HCT116 (cell line): ENCODE measurements at regions not wholly inside any gene's neighbourhood (a gene's known extent, or its start where the extent isn't known, plus 50 kb on each side); places are given as distances from the start of the nearest gene placed in this dataset.
"Not testable (repeated sequence)": the region's sequence is repeated elsewhere in the genome, so short reads cannot be mapped to it uniquely, and the experiment has no call there.

Experiments
- ATAC-seq: fragments of 200-7000 bp; cut with Tn5 transposase; 2 replicates; pipeline ENCODE4 v1.9.1; 2020; ENCODE audit warnings: mild to moderate bottlenecking, moderate library complexity
- BruUV-seq: library from RNA; stranded (reverse); fragments of 400-500 nt; replicated peaks from 2 replicates; lab custom pipeline; 2021; lab: Mats Ljungman, UMichigan
- CTCF ChIA-PET: fragments of 300-600 bp; sonication (Branson Sonifier 250); formaldehyde crosslinking; loops from one replicate; lab custom pipeline; 2021; ENCODE audit warnings: antibody characterized with exemption; lab: Charles Lee
- POLR2A ChIA-PET: fragments of 300-600, 350-600 bp; sonication (Branson Sonifier 250); formaldehyde crosslinking; loops from one replicate; lab custom pipeline; 2021; ENCODE audit warnings: antibody characterized with exemption; lab: Charles Lee
- RAD21 ChIA-PET, 2 experiments: fragments of 300-600 bp; sonication (Branson Sonifier 250); formaldehyde crosslinking; loops; one replicate each; lab custom pipeline; 2023; ENCODE audit warnings: low total read pairs in 2 of 2; ENCODE audit not compliant: uncharacterized antibody in 2 of 2, unreplicated experiment in 2 of 2, low non-redundant PET in 1 of 2; lab: Charles Lee
- DNase-seq: peaks from one replicate; pipeline ENCODE4 v3.0.0-alpha.2; 2010; ENCODE audit warnings: low read depth, low spot score
- H2AFZ ChIP-seq: fragments of 200-600 bp; shearing (Covaris generic), sonication (generic); 2 replicates; pipeline ENCODE4 v1.6.1; 2017; ENCODE audit warnings: low read depth, mixed run types, mixed read lengths, antibody characterized with exemption, low read length; ENCODE audit not compliant: poor library complexity, severe bottlenecking
- H3K27ac ChIP-seq: 2 replicates; pipeline ENCODE4 v1.5.1; 2012; ENCODE audit warnings: low read depth, low read length
- H3K27me3 ChIP-seq: fragments of 200-600 bp; sonication (generic); 2 replicates; pipeline ENCODE4 v1.6.1; 2016; ENCODE audit warnings: mixed run types, low read length, mixed read lengths; ENCODE audit not compliant: insufficient read depth
- H3K36me3 ChIP-seq, 2 experiments: fragments of 200-500 bp in 1 of 2; fragments of 200-600 bp in 1 of 2; sonication (Bioruptor generic) in 1 of 2; sonication (generic) in 1 of 2; 2 replicates each; pipeline versions ENCODE4 v1.5.1 to v1.6.1; 2014 to 2016; ENCODE audit warnings: low read length in 2 of 2, inconsistent platforms in 1 of 2, mixed read lengths in 1 of 2, mixed run types in 1 of 2; ENCODE audit not compliant: insufficient read depth in 2 of 2, control insufficient read depth in 1 of 2
- H3K4me1 ChIP-seq, 2 experiments: fragments of 200-600 bp in 1 of 2; sonication (generic) in 1 of 2; 2 replicates each; pipeline versions ENCODE4 v1.5.1 to v1.6.1; 2012 to 2017; ENCODE audit warnings: low read length in 2 of 2, inconsistent platforms in 1 of 2, mild to moderate bottlenecking in 1 of 2, mixed read lengths in 1 of 2, mixed run types in 1 of 2, moderate library complexity in 1 of 2; ENCODE audit not compliant: insufficient read depth in 2 of 2, control insufficient read depth in 1 of 2
- H3K4me2 ChIP-seq: fragments of 200-600 bp; sonication (generic); 2 replicates; pipeline ENCODE4 v1.6.1; 2017; ENCODE audit warnings: mixed run types, low read length, mixed read lengths
- H3K4me3 ChIP-seq, 2 experiments: fragments of 200-600 bp in 1 of 2; sonication (generic) in 1 of 2; replicated peaks in 1 of 2; 2 replicates each; pipeline ENCODE4 v1.5.1; 2011 to 2016; ENCODE audit warnings: low read length in 2 of 2, control low read depth in 1 of 2, low read depth in 1 of 2, mild to moderate bottlenecking in 1 of 2, mixed read lengths in 1 of 2, mixed run types in 1 of 2
- H3K79me2 ChIP-seq: fragments of 200-600 bp; sonication (generic); 2 replicates; pipeline ENCODE4 v1.6.1; 2017; ENCODE audit warnings: mild to moderate bottlenecking, mixed run types, low read length, moderate library complexity, mixed read lengths; ENCODE audit not compliant: insufficient read depth
- H3K9ac ChIP-seq: fragments of 200-600 bp; sonication (generic); 2 replicates; pipeline ENCODE4 v1.6.1; 2016; ENCODE audit warnings: low read length, mixed read lengths
- H3K9me2 ChIP-seq: fragments of 200-600 bp; sonication (generic), shearing (Covaris generic); 2 replicates; pipeline ENCODE4 v1.6.1; 2017; ENCODE audit warnings: mixed run types, mild to moderate bottlenecking, moderate library complexity; ENCODE audit not compliant: insufficient read depth
- H3K9me3 ChIP-seq, 2 experiments: fragments of 200-500 bp in 1 of 2; fragments of 200-600 bp in 1 of 2; sonication (Bioruptor generic) in 1 of 2; sonication (generic) in 1 of 2; 2 replicates each; pipeline ENCODE4 v1.6.1; 2014 to 2017; ENCODE audit warnings: low read length in 2 of 2, mixed read lengths in 2 of 2, inconsistent platforms in 1 of 2, low read depth in 1 of 2, mild to moderate bottlenecking in 1 of 2, mixed run types in 1 of 2, moderate library complexity in 1 of 2; ENCODE audit not compliant: control insufficient read depth in 1 of 2, insufficient read depth in 1 of 2
- H4K20me1 ChIP-seq: fragments of 200-600 bp; sonication (generic), shearing (Covaris generic); 2 replicates; pipeline ENCODE4 v1.6.1; 2017; ENCODE audit warnings: mixed run types, mild to moderate bottlenecking, moderate library complexity; ENCODE audit not compliant: insufficient read depth
- intact Hi-C: fragments of 100-400 bp; cut with micrococcal nuclease; formaldehyde crosslinking; loops from 2 replicates; pipeline ENCODE4 v1.10.0; 2022

- BruUV-seq, H3K36me3 ChIP-seq, DNase-seq, H3K79me2 ChIP-seq, H3K27ac ChIP-seq, H3K4me3 ChIP-seq, POLR2A ChIA-PET, H3K9ac ChIP-seq, RAD21 ChIA-PET, intact Hi-C loops, H4K20me1 ChIP-seq, H3K9me3 ChIP-seq, H3K27me3 ChIP-seq, H3K9me2 ChIP-seq, H3K4me2 ChIP-seq, H3K4me1 ChIP-seq, H2AFZ ChIP-seq: not testable (repeated sequence)
- ATAC-seq = peak; percentile 50; the same call in 1 of the 2 replicates
- CTCF ChIA-PET = interaction anchor here (0.6 to 1.3 kb wide), 5 partner anchors 13 to 1373 kb away, joined by 3 to 4 read pairs (median 3); no protein-coding TSS in a partner anchor
Observed at GRCh38 chr15:21284353-21284752, 155.9 kb downstream of the POTEB3 start.

- not testable (repeated sequence) for BruUV-seq, DNase-seq
Observed at GRCh38 chr15:21283210-21283609, 157.1 kb downstream of the POTEB3 start.

GRCh38 chr15:21280272-21280671 lies 160.0 kb downstream of the POTEB3 start:
- H2AFZ ChIP-seq, CTCF ChIA-PET, intact Hi-C loops, H3K4me1 ChIP-seq, RAD21 ChIA-PET, H4K20me1 ChIP-seq, H3K4me3 ChIP-seq, H3K27me3 ChIP-seq, H3K36me3 ChIP-seq, H3K9me3 ChIP-seq, BruUV-seq, H3K79me2 ChIP-seq, H3K9ac ChIP-seq, H3K9me2 ChIP-seq, H3K27ac ChIP-seq, ATAC-seq, DNase-seq, H3K4me2 ChIP-seq, POLR2A ChIA-PET: not testable (repeated sequence)

More at GRCh38 chr15:21283210-21283609, 157.1 kb downstream of the POTEB3 start:
- H2AFZ ChIP-seq, H3K4me1 ChIP-seq, H3K4me3 ChIP-seq, RAD21 ChIA-PET, H3K4me2 ChIP-seq, H3K79me2 ChIP-seq, POLR2A ChIA-PET, H3K9ac ChIP-seq, H3K27me3 ChIP-seq, H3K36me3 ChIP-seq, H3K27ac ChIP-seq, H3K9me2 ChIP-seq, H3K9me3 ChIP-seq, ATAC-seq, CTCF ChIA-PET, H4K20me1 ChIP-seq, intact Hi-C loops: not testable (repeated sequence)

- BruUV-seq, H3K36me3 ChIP-seq, intact Hi-C loops, H3K27ac ChIP-seq, H3K9ac ChIP-seq, H2AFZ ChIP-seq, H3K4me3 ChIP-seq, H3K79me2 ChIP-seq, H3K4me1 ChIP-seq, RAD21 ChIA-PET, DNase-seq, H4K20me1 ChIP-seq, H3K27me3 ChIP-seq, ATAC-seq, H3K9me2 ChIP-seq, CTCF ChIA-PET, H3K4me2 ChIP-seq, POLR2A ChIA-PET, H3K9me3 ChIP-seq: not testable (repeated sequence)
Observed at GRCh38 chr15:21272176-21272982, 167.9 kb downstream of the POTEB3 start.
